PC-9 (cell line): ENCODE measurements at regions not wholly inside any gene's neighbourhood (a gene's known extent, or its start where the extent isn't known, plus 50 kb on each side); places are given as distances from the start of the nearest gene placed in this dataset.

Experiments
- EZH2 ChIP-seq: fragments of 200-600 bp; sonication (generic); IDR thresholded peaks from 2 replicates; pipeline ENCODE4 v1.8.0; 2017; ENCODE audit warnings: antibody characterized with exemption, low read depth
- TF ChIP-seq, protein P1 (sequence below): fragments of 200-600 bp; sonication (generic); conservative IDR thresholded peaks from 2 replicates; pipeline ENCODE4 v1.6.1; 2017; ENCODE audit warnings: mixed run types, antibody characterized with exemption, mild to moderate bottlenecking, moderate library complexity

GRCh38 chr5:74326571-74327338, 313.8 kb downstream of the ENC1 start:
- TF ChIP-seq, protein P1, sequence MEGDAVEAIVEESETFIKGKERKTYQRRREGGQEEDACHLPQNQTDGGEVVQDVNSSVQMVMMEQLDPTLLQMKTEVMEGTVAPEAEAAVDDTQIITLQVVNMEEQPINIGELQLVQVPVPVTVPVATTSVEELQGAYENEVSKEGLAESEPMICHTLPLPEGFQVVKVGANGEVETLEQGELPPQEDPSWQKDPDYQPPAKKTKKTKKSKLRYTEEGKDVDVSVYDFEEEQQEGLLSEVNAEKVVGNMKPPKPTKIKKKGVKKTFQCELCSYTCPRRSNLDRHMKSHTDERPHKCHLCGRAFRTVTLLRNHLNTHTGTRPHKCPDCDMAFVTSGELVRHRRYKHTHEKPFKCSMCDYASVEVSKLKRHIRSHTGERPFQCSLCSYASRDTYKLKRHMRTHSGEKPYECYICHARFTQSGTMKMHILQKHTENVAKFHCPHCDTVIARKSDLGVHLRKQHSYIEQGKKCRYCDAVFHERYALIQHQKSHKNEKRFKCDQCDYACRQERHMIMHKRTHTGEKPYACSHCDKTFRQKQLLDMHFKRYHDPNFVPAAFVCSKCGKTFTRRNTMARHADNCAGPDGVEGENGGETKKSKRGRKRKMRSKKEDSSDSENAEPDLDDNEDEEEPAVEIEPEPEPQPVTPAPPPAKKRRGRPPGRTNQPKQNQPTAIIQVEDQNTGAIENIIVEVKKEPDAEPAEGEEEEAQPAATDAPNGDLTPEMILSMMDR: no peak
- TF ChIP-seq EZH2: no peak
